ENCODE measurements at regions not wholly inside any gene's neighbourhood (a gene's known extent, or its start where the extent isn't known, plus 50 kb on each side); places are given as distances from the start of the nearest gene placed in this dataset.
"Not testable (repeated sequence)": the region's sequence is repeated elsewhere in the genome, so short reads cannot be mapped to it uniquely, and the experiment has no call there.

- H3K4me3 ChIP-seq: no peak overlapping the region
- no peaks in the 10 kb centered on the region for H3K36me3 ChIP-seq
- no peaks in the 10 kb centered on the region for H3K27me3 ChIP-seq
- no peaks in the 10 kb centered on the region for H4K20me1 ChIP-seq
- peaks cover 0 to 4% (median 0%) of the 10 kb centered on the region in 10 experiments; a peak in 2 of 20 replicates for H3K4me1 ChIP-seq
- H3K9me3 ChIP-seq (replicated peaks in 1 of 11): peaks cover 4 to 15% (median 7%) of the 10 kb centered on the region in 11 experiments; a peak in 20 of 22 replicates
- TF ChIP-seq Cebpa-rat (IDR thresholded peaks at IDR 0.05): no peak
- no peak overlapping the region for H3K4me2 ChIP-seq
- no peak overlapping the region for H3K27ac ChIP-seq
- no peak overlapping the region for H3K9ac ChIP-seq
Observed at GRCh38 chr22:47356511-47357011, 594.1 kb downstream of the TBC1D22A start.

- Histone ChIP-seq H3K4me1 (peaks cover 0 to 4% (median 0%) of the 10 kb centered on the region in 10 experiments; a peak in 2 of 20 replicates), H3K4me2 (no peak overlapping the region), H3K9ac (no peak overlapping the region), H3K9me3 (replicated peaks in 1 of 11) (peaks cover 0 to 10% (median under 1%) of the 10 kb centered on the region in 11 experiments; a peak in 8 of 22 replicates), H3K27ac (no peak overlapping the region), H3K36me3 (no peaks in the 10 kb centered on the region), H3K4me3 (no peak overlapping the region), H4K20me1 (no peaks in the 10 kb centered on the region), H3K27me3 (no peaks in the 10 kb centered on the region)
- no peak for TF ChIP-seq Cebpa-rat (IDR thresholded peaks at IDR 0.05)
Observed at GRCh38 chr22:47355776-47356510, 593.5 kb downstream of the TBC1D22A start.

GRCh38 chr22:47355388-47355725 is 592.9 kb downstream of the TBC1D22A start:
- H3K27ac ChIP-seq: no peak overlapping the region
- no peak for TF ChIP-seq Cebpa-rat (IDR thresholded peaks at IDR 0.05)
- H3K36me3 ChIP-seq: no peaks in the 10 kb centered on the region
- H3K4me2 ChIP-seq: no peak overlapping the region
- no peaks in the 10 kb centered on the region for H4K20me1 ChIP-seq
- peaks cover 0 to 4% (median 0%) of the 10 kb centered on the region in 10 experiments; a peak in 2 of 20 replicates for H3K4me1 ChIP-seq
- H3K27me3 ChIP-seq: no peaks in the 10 kb centered on the region
- H3K9ac ChIP-seq: no peak overlapping the region
- peaks cover 0 to 10% (median 0%) of the 10 kb centered on the region in 11 experiments; a peak in 3 of 22 replicates for H3K9me3 ChIP-seq (replicated peaks in 1 of 11)
- no peak overlapping the region for H3K4me3 ChIP-seq

- no peaks in the 10 kb centered on the region for H3K27me3 ChIP-seq
- H3K9ac ChIP-seq: no peak overlapping the region
- TF ChIP-seq Cebpa-rat (IDR thresholded peaks at IDR 0.05): no peak
- no peak overlapping the region for H3K4me3 ChIP-seq
- H3K36me3 ChIP-seq: no peaks in the 10 kb centered on the region
- H3K4me1 ChIP-seq: peaks cover 0 to 4% (median 0%) of the 10 kb centered on the region in 10 experiments; a peak in 2 of 20 replicates
- peaks cover 0 to 10% (median 0%) of the 10 kb centered on the region in 11 experiments; a peak in 3 of 22 replicates for H3K9me3 ChIP-seq (replicated peaks in 1 of 11)
- no peak overlapping the region for H3K27ac ChIP-seq
- H4K20me1 ChIP-seq: no peaks in the 10 kb centered on the region
- no peak overlapping the region for H3K4me2 ChIP-seq
Observed at GRCh38 chr22:47354668-47355387, 592.4 kb downstream of the TBC1D22A start.

GRCh38 chr22:47352920-47353700 is 590.7 kb downstream of the TBC1D22A start:
- Histone ChIP-seq H4K20me1 (no peaks in the 10 kb centered on the region), H3K27me3 (no peaks in the 10 kb centered on the region), H3K4me2 (no peak overlapping the region), H3K27ac (no peak overlapping the region), H3K9me3 (replicated peaks in 1 of 11) (peaks cover 0 to 10% (median 0%) of the 10 kb centered on the region in 11 experiments; a peak in 3 of 22 replicates), H3K4me3 (no peak overlapping the region), H3K4me1 (peaks cover 0 to 4% (median 0%) of the 10 kb centered on the region in 10 experiments; a peak in 2 of 20 replicates), H3K36me3 (no peaks in the 10 kb centered on the region), H3K9ac (no peak overlapping the region)
- no peak for TF ChIP-seq Cebpa-rat (IDR thresholded peaks at IDR 0.05)

GRCh38 chr22:47351836-47352579 is 589.6 kb downstream of the TBC1D22A start:
- no peak overlapping the region for H3K27ac ChIP-seq
- H3K9ac ChIP-seq: no peak overlapping the region
- no peak overlapping the region for H3K4me3 ChIP-seq
- no peak overlapping the region for H3K4me2 ChIP-seq
- TF ChIP-seq Cebpa-rat (IDR thresholded peaks at IDR 0.05): no peak
- H3K36me3 ChIP-seq: no peaks in the 10 kb centered on the region
- H3K27me3 ChIP-seq: no peaks in the 10 kb centered on the region
- H3K4me1 ChIP-seq: peaks cover 0 to 4% (median 0%) of the 10 kb centered on the region in 10 experiments; a peak in 2 of 20 replicates
- peaks cover 0 to 10% (median 0%) of the 10 kb centered on the region in 11 experiments; a peak in 3 of 22 replicates for H3K9me3 ChIP-seq (replicated peaks in 1 of 11)
- no peaks in the 10 kb centered on the region for H4K20me1 ChIP-seq

GRCh38 chr22:47346287-47346686 is 583.8 kb downstream of the TBC1D22A start:
- H3K4me2 ChIP-seq; H3K36me3 ChIP-seq; H3K27ac ChIP-seq; H3K9ac ChIP-seq; H3K4me3 ChIP-seq; H3K27me3 ChIP-seq; H3K4me1 ChIP-seq; H3K9me3 ChIP-seq (replicated peaks in 1 of 11); H4K20me1 ChIP-seq: not testable (repeated sequence)

GRCh38 chr22:47345025-47345424 is 582.6 kb downstream of the TBC1D22A start:
- no peak for TF ChIP-seq Cebpa-rat (IDR thresholded peaks at IDR 0.05)
- no peaks in the 10 kb centered on the region for H3K4me1 ChIP-seq
- no peaks in the 10 kb centered on the region for H3K36me3 ChIP-seq
- H3K27ac ChIP-seq: no peak overlapping the region
- no peak overlapping the region for H3K4me2 ChIP-seq
- H4K20me1 ChIP-seq: no peaks in the 10 kb centered on the region
- no peaks in the 10 kb centered on the region for H3K27me3 ChIP-seq
- H3K9ac ChIP-seq: no peak overlapping the region
- H3K9me3 ChIP-seq (replicated peaks in 1 of 11): peaks cover 0 to 6% (median 0%) of the 10 kb centered on the region in 11 experiments; a peak in 1 of 22 replicates
- H3K4me3 ChIP-seq: no peak overlapping the region
